SK-N-SH (cell line): ENCODE measurements at regions not wholly inside any gene's neighbourhood (a gene's known extent, or its start where the extent isn't known, plus 50 kb on each side); places are given as distances from the start of the nearest gene placed in this dataset.

ENCODE experiments used
- CTCF ChIA-PET: fragments of 300-600, 350-600 bp; formaldehyde crosslinking; extraction: SDS; loops from one replicate; lab custom pipeline; 2021; lab: Yijun Ruan, JAX
- POLR2A ChIA-PET: fragments of 350-600 bp; sonication (Branson Sonifier 250); formaldehyde crosslinking; extraction: SDS; loops from one replicate; lab custom pipeline; 2020; ENCODE audit warnings: antibody characterized with exemption, inconsistent platforms; lab: Yijun Ruan, JAX
- DNase-seq: peaks from one replicate; pipeline ENCODE4 v3.0.0; 2012
- H2AFZ ChIP-seq: fragments of 200-600 bp; sonication (generic); 2 replicates; pipeline ENCODE4 v1.8.1; 2016; ENCODE audit warnings: antibody characterized with exemption, mild to moderate bottlenecking, low read depth
- H3F3A ChIP-seq: fragments of 200-600 bp; sonication (generic); replicated peaks from 2 replicates; pipeline ENCODE3; 2016; ENCODE audit warnings: antibody characterized with exemption, mild to moderate bottlenecking; ENCODE audit not compliant: insufficient read depth
- H3K27ac ChIP-seq, 2 experiments: fragments of 200-500 bp in 1 of 2; fragments of 200-600 bp in 1 of 2; sonication (Bioruptor generic) in 1 of 2; sonication (generic), shearing (Covaris generic) in 1 of 2; 2 replicates each; pipeline versions ENCODE4 v1.5.1 to v1.6.1; 2014 to 2016; ENCODE audit warnings: low read depth in 2 of 2, inconsistent platforms in 1 of 2, low read length in 1 of 2, mild to moderate bottlenecking in 1 of 2, mixed read lengths in 1 of 2
- H3K27me3 ChIP-seq: fragments of 200-600 bp; sonication (generic), shearing (Covaris generic); 2 replicates; pipeline ENCODE4 v1.6.1; 2016; ENCODE audit warnings: mixed run types; ENCODE audit not compliant: insufficient read depth
- H3K36me3 ChIP-seq, 2 experiments: fragments of 200-500 bp in 1 of 2; fragments of 200-600 bp in 1 of 2; sonication (Bioruptor generic) in 1 of 2; sonication (generic) in 1 of 2; replicated peaks in 1 of 2; 2 replicates each; pipeline versions ENCODE3 to v1.5.1; 2014 to 2016; ENCODE audit warnings: low read length in 1 of 2, mild to moderate bottlenecking in 1 of 2; ENCODE audit not compliant: insufficient read depth in 2 of 2, control insufficient read depth in 1 of 2
- H3K4me1 ChIP-seq, 2 experiments: fragments of 200-500 bp in 1 of 2; fragments of 200-600 bp in 1 of 2; sonication (Bioruptor generic) in 1 of 2; sonication (generic), shearing (Covaris generic) in 1 of 2; 2 replicates each; pipeline versions ENCODE4 v1.5.1 to v1.6.1; 2014 to 2016; ENCODE audit warnings: low read depth in 1 of 2, low read length in 1 of 2, mixed run types in 1 of 2; ENCODE audit not compliant: insufficient read depth in 2 of 2, control insufficient read depth in 1 of 2
- H3K4me2 ChIP-seq: fragments of 200-600 bp; sonication (generic), shearing (Covaris generic); 2 replicates; pipeline ENCODE4 v1.6.1; 2017; ENCODE audit warnings: mixed run types
- H3K4me3 ChIP-seq, 2 experiments: fragments of 200-500 bp in 1 of 2; fragments of 200-600 bp in 1 of 2; sonication (Bioruptor generic) in 1 of 2; sonication (generic), shearing (Covaris generic) in 1 of 2; 2 replicates each; pipeline versions ENCODE4 v1.5.1 to v1.8.1; 2014 to 2016; ENCODE audit warnings: low read depth in 2 of 2, inconsistent platforms in 1 of 2, low read length in 1 of 2, mild to moderate bottlenecking in 1 of 2, mixed read lengths in 1 of 2, moderate library complexity in 1 of 2
- H3K79me2 ChIP-seq: fragments of 200-600 bp; sonication (generic); 2 replicates; pipeline ENCODE4 v1.8.1; 2017; ENCODE audit warnings: mild to moderate bottlenecking; ENCODE audit not compliant: insufficient read depth
- H3K9ac ChIP-seq: fragments of 200-600 bp; sonication (generic); 2 replicates; pipeline ENCODE4 v1.6.1; 2017; ENCODE audit warnings: mixed run types
- H3K9me2 ChIP-seq: fragments of 200-600 bp; sonication (generic); 2 replicates; pipeline ENCODE4 v1.6.1; 2017; ENCODE audit warnings: mixed run types
- H3K9me3 ChIP-seq: fragments of 200-600 bp; sonication (generic); 2 replicates; pipeline ENCODE4 v1.6.1; 2017; ENCODE audit warnings: mixed run types, mild to moderate bottlenecking, moderate library complexity
- H4K20me1 ChIP-seq: fragments of 200-600 bp; sonication (generic); 2 replicates; pipeline ENCODE4 v1.6.1; 2017; ENCODE audit warnings: mild to moderate bottlenecking, mixed run types; ENCODE audit not compliant: insufficient read depth
- CHD2 ChIP-seq: fragments of 150-350 bp; IDR thresholded peaks from 2 replicates; pipeline ENCODE4 v1.6.1; 2018; ENCODE audit warnings: low read length; ENCODE audit not compliant: partially characterized antibody
- ELF1 ChIP-seq: IDR thresholded peaks from 2 replicates; pipeline ENCODE4 v1.4.0; 2012
- EP300 ChIP-seq, 2 experiments: IDR thresholded peaks; 2 replicates each; pipeline versions ENCODE4 v1.4.0 to v1.6.1; 2012; ENCODE audit warnings: borderline replicate concordance in 1 of 2, low read depth in 1 of 2, low read length in 1 of 2
- FOXJ3 ChIP-seq: sonication (generic); formaldehyde crosslinking; IDR thresholded peaks from 2 replicates; pipeline ENCODE4 v1.5.1; 2020; ENCODE audit warnings: mild to moderate bottlenecking, missing genetic modification reagents
- FOXM1 ChIP-seq: IDR thresholded peaks from 2 replicates; pipeline ENCODE4 v1.4.0; 2012; ENCODE audit warnings: low read depth, mild to moderate bottlenecking
- GABPA ChIP-seq: IDR thresholded peaks from 2 replicates; pipeline ENCODE4 v1.4.0; 2012; ENCODE audit warnings: low read depth, mild to moderate bottlenecking
- GATA2 ChIP-seq: sonication (generic); formaldehyde crosslinking; IDR thresholded peaks from 2 replicates; pipeline ENCODE4 v1.5.0; 2020; ENCODE audit warnings: mild to moderate bottlenecking, missing genetic modification reagents
- IRF3 ChIP-seq: fragments of 150-350 bp; IDR thresholded peaks from 2 replicates; pipeline ENCODE4 v1.6.1; 2016; ENCODE audit warnings: mild to moderate bottlenecking, low read depth, low read length
- JUND ChIP-seq: IDR thresholded peaks from 2 replicates; pipeline ENCODE4 v1.4.0; 2012
- MAX ChIP-seq: IDR thresholded peaks from 2 replicates; pipeline ENCODE4 v1.4.0; 2012; ENCODE audit warnings: low read depth
- MXI1 ChIP-seq: IDR thresholded peaks from 2 replicates; pipeline ENCODE4 v1.6.1; 2012; ENCODE audit warnings: mild to moderate bottlenecking, low read depth, low read length, improper control_type of control experiment
- PBX3 ChIP-seq: IDR thresholded peaks from 2 replicates; pipeline ENCODE4; 2012
- RAD21 ChIP-seq: IDR thresholded peaks from 2 replicates; pipeline ENCODE4 v1.6.1; 2012; ENCODE audit warnings: mild to moderate bottlenecking, low read length
- REST ChIP-seq: IDR thresholded peaks from 2 replicates; pipeline ENCODE4 v1.6.1; 2012; ENCODE audit warnings: mild to moderate bottlenecking, low read depth, low read length, moderate library complexity
- SIN3A ChIP-seq: IDR thresholded peaks from 2 replicates; pipeline ENCODE4 v1.6.1; 2012; ENCODE audit warnings: low read depth, mild to moderate bottlenecking, low read length, moderate library complexity, borderline replicate concordance
- SMC3 ChIP-seq: IDR thresholded peaks from 2 replicates; pipeline ENCODE4 v1.6.1; 2012; ENCODE audit warnings: low read depth, low read length, improper control_type of control experiment
- TAF1 ChIP-seq: IDR thresholded peaks from 2 replicates; pipeline ENCODE4 v1.6.1; 2012; ENCODE audit warnings: low read depth, mild to moderate bottlenecking, low read length, moderate library complexity, borderline replicate concordance
- TEAD4 ChIP-seq: IDR thresholded peaks from 2 replicates; pipeline ENCODE4 v1.4.0; 2012; ENCODE audit warnings: mild to moderate bottlenecking, borderline replicate concordance; ENCODE audit not compliant: insufficient read depth
- USF2 ChIP-seq: fragments of 150-350 bp; IDR thresholded peaks from 2 replicates; pipeline ENCODE4 v1.6.1; 2017; ENCODE audit warnings: antibody characterized with exemption, low read length, low read depth, borderline replicate concordance

GRCh38 chr3:110750201-110750600 lies 321.4 kb upstream of the NECTIN3 start:
- Histone ChIP-seq H3K36me3 (no peaks in the 10 kb centered on the region), H3K79me2 (no peaks in the 10 kb centered on the region), H3F3A (no peaks in the 10 kb centered on the region), H3K9me2 (no peaks in the 10 kb centered on the region), H4K20me1 (no peaks in the 10 kb centered on the region), H3K9ac (no peak overlapping the region), H3K4me2 (no peak overlapping the region), H3K9me3 (0 out of 2 replicates have a peak, but pooled peaks cover 3% of the 10 kb centered on the region), H3K4me3 (no peak overlapping the region), H3K27ac (no peak overlapping the region), H3K4me1 (no peaks in the 10 kb centered on the region), H2AFZ (no peak overlapping the region), H3K27me3 (no peaks in the 10 kb centered on the region)
- no peak for TF ChIP-seq USF2
- no peak for TF ChIP-seq GATA2 (CRISPR knock-in tag)
- no peak for TF ChIP-seq TEAD4
- TF ChIP-seq ELF1: no peak
- no peak for TF ChIP-seq PBX3
- TF ChIP-seq JUND: no peak
- no peak for TF ChIP-seq FOXM1
- TF ChIP-seq GABPA: no peak
- TF ChIP-seq REST: no peak
- no peak for TF ChIP-seq TAF1
- TF ChIP-seq FOXJ3: no peak
- no peak for TF ChIP-seq MAX
- TF ChIP-seq CHD2: no peak
- no peak for TF ChIP-seq SMC3
- TF ChIP-seq IRF3: no peak
- no peak for TF ChIP-seq MXI1
- TF ChIP-seq RAD21: no peak
- no peak for TF ChIP-seq SIN3A
- no peak for TF ChIP-seq EP300 (IDR thresholded peaks at IDR 0.05; ENCODE audit: borderline replicate concordance in 1 of 2, low read depth in 1 of 2, low read length in 1 of 2)
- ChIA-PET POLR2A (no interaction called here), CTCF (no interaction called here)
- no peak for DNase-seq
